Right lobe of liver (tissue), 6 donors: ENCODE measurements at regions not wholly inside any gene's neighbourhood (a gene's known extent, or its start where the extent isn't known, plus 50 kb on each side); places are given as distances from the start of the nearest gene placed in this dataset.

Experiments
- ATAC-seq, 4 donors: fragments of 200-7000 bp; cut with Tn5 transposase; one replicate each; pipeline ENCODE4 v1.9.1; 2020; ENCODE audit warnings: mild to moderate bottlenecking in 4 of 4, moderate library complexity in 4 of 4
- DNase-seq, 3 donors: peaks; one replicate each; pipeline ENCODE4 v3.0.0-alpha.2; 2020
- H3K27ac ChIP-seq, 3 donors: fragments of 200-600 bp; one replicate each; pipeline ENCODE4 v1.8.0; 2022
- H3K27me3 ChIP-seq, 2 donors: fragments of 200-600 bp; one replicate each; pipeline ENCODE4 v1.8.0; 2022
- H3K36me3 ChIP-seq, 4 donors: fragments of 200-600 bp; sonication (generic) in 1 of 4; one replicate each; pipeline versions ENCODE4 v1.5.1 to v1.8.0; 2017 to 2022; ENCODE audit warnings: control low read depth in 1 of 4
- H3K4me1 ChIP-seq, 4 donors: fragments of 200-600 bp; sonication (generic) in 1 of 4; one replicate each; pipeline versions ENCODE4 v1.5.1 to v1.8.0; 2017 to 2022; ENCODE audit warnings: control low read depth in 1 of 4
- H3K4me3 ChIP-seq, 3 donors: fragments of 200-600 bp; one replicate each; pipeline ENCODE4 v1.8.0; 2022
- H3K9me3 ChIP-seq, 4 donors: fragments of 200-600 bp; sonication (generic) in 1 of 4; one replicate each; pipeline versions ENCODE4 v1.5.1 to v1.8.0; 2017 to 2022; ENCODE audit warnings: control low read depth in 1 of 4
- POLR2A ChIP-seq: fragments of 450-650 bp; IDR thresholded peaks from one replicate; pipeline ENCODE4 v1.6.1; 2017; ENCODE audit warnings: antibody characterized with exemption, mild to moderate bottlenecking
- WGBS: methylation state at CpG from one replicate; pipeline ENCODE4 v1.1.6; 2018; ENCODE audit warnings: low coverage, low lambda C conversion rate; ENCODE audit not compliant: insufficient coverage; ENCODE audit errors: missing lambda C conversion rate; 5-methylcytosine and 5-hydroxymethylcytosine counted together
- intact Hi-C, 2 donors: fragments of 100-400 bp; cut with DNase I; formaldehyde crosslinking; loops; one replicate each; pipeline versions ENCODE4 v1.11.2 to v1.14.1; 2022
- TF ChIP-seq, protein P1 (sequence below), 4 donors: fragments of 200-600 bp in 3 of 4; fragments of 450-650 bp in 1 of 4; IDR thresholded peaks; one replicate each; pipeline versions ENCODE4 v1.5.1 to v1.8.0; 2016 to 2022; ENCODE audit warnings: antibody characterized with exemption in 4 of 4, mild to moderate bottlenecking in 2 of 4
- donor health status: DM: no; HTN: yes; CAD: no.
- donor health status: DM: no; HTN: no; CAD: no.
- donor health status: DM: no; HTN: no; CAD: no.
- donor health status: DM: no; HTN: yes; CAD: no.
- donor health status: DM: no; HTN: yes; CAD: no.

DNA sequence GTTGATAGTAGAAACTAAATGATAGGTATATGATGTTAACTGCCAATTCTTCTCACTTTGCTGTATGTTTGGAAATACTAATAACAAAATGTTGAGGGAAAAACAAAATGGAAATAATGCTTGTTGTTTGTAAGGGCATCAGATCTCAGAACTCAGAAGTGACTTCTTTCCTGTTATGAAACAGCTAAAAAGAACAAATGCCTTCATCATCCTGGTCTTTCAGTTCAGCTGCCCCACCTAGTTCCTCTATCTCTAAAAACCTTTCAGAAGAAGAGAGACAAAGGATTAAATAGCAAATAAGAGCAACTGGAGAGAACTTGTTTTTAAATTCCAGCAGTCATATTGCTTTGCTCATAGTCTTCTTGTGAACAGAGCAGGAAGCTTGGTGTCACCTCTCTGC lies 345.3 kb upstream of the NCAM1 start:
- no peak for TF ChIP-seq POLR2A
- TF ChIP-seq, protein P1, sequence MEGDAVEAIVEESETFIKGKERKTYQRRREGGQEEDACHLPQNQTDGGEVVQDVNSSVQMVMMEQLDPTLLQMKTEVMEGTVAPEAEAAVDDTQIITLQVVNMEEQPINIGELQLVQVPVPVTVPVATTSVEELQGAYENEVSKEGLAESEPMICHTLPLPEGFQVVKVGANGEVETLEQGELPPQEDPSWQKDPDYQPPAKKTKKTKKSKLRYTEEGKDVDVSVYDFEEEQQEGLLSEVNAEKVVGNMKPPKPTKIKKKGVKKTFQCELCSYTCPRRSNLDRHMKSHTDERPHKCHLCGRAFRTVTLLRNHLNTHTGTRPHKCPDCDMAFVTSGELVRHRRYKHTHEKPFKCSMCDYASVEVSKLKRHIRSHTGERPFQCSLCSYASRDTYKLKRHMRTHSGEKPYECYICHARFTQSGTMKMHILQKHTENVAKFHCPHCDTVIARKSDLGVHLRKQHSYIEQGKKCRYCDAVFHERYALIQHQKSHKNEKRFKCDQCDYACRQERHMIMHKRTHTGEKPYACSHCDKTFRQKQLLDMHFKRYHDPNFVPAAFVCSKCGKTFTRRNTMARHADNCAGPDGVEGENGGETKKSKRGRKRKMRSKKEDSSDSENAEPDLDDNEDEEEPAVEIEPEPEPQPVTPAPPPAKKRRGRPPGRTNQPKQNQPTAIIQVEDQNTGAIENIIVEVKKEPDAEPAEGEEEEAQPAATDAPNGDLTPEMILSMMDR (IDR thresholded peaks at IDR 0.05) = no peak
- Histone ChIP-seq H3K4me1 (no peaks in the 10 kb centered on the region), H3K9me3 (no peaks in the 10 kb centered on the region), H3K4me3 (no peak overlapping the region), H3K36me3 (no peaks in the 10 kb centered on the region), H3K27ac (no peak overlapping the region), H3K27me3 (no peaks in the 10 kb centered on the region)
- ATAC-seq (no peak), DNase-seq (no peak)
- intact Hi-C loops = no loop called here

DNA sequence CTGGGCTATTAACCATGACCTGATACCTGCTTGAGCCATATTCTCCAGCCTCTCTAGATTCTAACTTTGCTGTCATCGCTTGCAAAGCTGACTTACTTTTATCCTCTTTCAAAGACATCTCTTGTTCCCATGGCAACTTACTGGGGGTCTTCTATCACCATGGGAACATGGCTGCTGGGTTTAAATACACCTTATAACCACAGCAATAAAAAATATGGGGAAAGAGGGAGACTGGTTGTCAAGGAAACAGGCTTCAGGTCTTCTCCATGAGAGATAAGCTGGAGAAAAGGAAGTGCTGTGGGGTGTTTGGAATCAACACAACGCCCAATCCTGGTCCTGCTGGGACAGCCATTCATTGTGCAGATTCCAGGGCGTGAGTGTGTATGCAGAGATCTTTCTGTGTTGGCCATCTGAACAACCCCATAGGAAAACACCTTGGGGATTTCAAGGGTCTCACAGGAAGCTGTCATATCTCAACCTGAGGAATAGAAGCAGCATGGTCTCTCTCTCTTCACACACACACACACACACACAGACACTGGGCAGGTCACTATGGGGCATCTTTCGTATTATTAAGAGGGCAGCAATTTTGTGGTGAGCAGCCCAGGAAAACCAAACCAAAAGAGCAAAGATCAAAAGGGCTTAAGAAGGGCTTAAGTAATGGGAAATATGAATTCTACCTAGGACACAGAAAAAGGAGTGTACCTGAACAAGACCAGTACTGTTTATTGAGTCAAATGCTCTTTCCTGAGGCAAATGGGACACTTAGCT lies 344.7 kb upstream of the NCAM1 start:
- Histone ChIP-seq H3K27me3 (no peaks in the 10 kb centered on the region), H3K4me3 (no peak overlapping the region), H3K27ac (no peak overlapping the region), H3K9me3 (no peaks in the 10 kb centered on the region), H3K36me3 (no peaks in the 10 kb centered on the region), H3K4me1 (no peaks in the 10 kb centered on the region)
- ATAC-seq (no peak), DNase-seq (no peak)
- intact Hi-C loops = no loop called here
- WGBS = 52% methylated on average over 4 of the region's 4 CpGs
- TF ChIP-seq, protein P1 (IDR thresholded peaks at IDR 0.05) = no peak
- TF ChIP-seq POLR2A = no peak

DNA sequence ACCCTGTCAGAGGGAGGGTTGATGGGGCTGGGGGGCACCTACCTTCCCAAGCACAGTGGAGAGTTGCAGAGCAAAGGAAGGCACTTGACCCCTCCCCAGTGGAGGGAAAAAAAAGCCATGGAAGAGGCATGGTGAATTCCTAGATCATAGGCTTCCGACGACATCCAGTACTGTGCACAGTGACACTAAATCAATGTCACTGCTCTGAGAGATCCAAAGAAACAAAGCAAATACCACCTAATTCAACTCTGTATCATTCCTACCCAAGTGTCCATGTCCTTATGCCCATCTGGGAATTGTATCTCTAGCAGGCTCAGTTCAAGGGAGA lies 344.2 kb upstream of the NCAM1 start:
- H3K36me3 ChIP-seq = no peaks in the 10 kb centered on the region
- H3K4me1 ChIP-seq = no peaks in the 10 kb centered on the region
- H3K27ac ChIP-seq = no peak overlapping the region
- no peaks in the 10 kb centered on the region for H3K9me3 ChIP-seq
- H3K4me3 ChIP-seq = no peak overlapping the region
- H3K27me3 ChIP-seq = no peaks in the 10 kb centered on the region
- intact Hi-C loops = no loop called here
- whole genome bisulfite sequencing = 80% methylated on average over 1 of the region's 2 CpGs
- TF ChIP-seq, protein P1 (IDR thresholded peaks at IDR 0.05) = no peak
- TF ChIP-seq POLR2A = no peak
- ATAC-seq = no peak
- no peak for DNase-seq

DNA sequence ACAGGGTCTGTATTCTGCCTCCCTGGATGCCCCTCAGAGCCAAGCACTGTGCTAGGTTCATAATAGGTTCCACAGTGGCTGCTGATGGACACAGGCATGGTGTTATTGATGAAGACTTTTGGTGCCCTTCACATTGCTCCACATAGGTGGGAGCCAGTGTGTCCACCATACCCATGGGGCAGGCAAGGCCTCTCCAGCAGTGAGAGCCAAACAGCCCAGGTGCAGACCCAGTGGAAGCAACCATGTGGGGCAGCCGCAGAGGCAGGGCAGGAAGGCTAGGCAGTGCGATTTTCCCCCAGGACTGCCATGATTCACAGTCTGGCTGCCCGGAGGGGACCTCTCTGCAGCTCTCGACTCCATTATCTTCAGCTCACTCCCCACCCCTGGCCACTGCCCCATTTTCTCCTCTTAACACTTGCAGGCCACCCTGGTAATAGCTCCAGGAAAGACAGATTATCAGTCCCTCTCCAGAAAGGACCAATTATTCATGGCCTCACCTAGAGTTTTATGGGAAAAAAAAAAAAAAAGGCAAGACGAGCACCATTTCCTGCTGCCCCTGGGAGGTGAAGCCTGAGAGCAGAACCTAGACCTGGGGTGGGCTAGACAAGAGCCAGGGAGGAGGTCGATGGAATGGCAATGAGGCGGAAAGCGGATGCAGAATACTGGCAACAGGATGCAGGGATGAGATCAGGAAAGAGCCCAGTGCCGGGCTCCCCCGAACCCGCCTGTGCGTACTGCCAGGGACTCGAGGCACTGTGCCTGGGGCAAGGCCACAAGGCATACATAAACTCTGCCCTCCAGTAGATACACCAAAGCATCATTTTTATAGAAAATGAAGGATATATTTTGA lies 343.0 kb upstream of the NCAM1 start:
- Histone ChIP-seq H3K4me1 (no peaks in the 10 kb centered on the region), H3K4me3 (no peak overlapping the region), H3K27me3 (no peaks in the 10 kb centered on the region), H3K27ac (no peak overlapping the region), H3K9me3 (no peaks in the 10 kb centered on the region), H3K36me3 (no peaks in the 10 kb centered on the region)
- intact Hi-C loops = no loop called here
- ATAC-seq (no peak), DNase-seq (no peak)
- TF ChIP-seq POLR2A = no peak
- TF ChIP-seq, protein P1 (IDR thresholded peaks at IDR 0.05) = no peak
- 45% methylated on average over 12 of the region's 13 CpGs for whole genome bisulfite sequencing
